HG02884 (cell line): ENCODE measurements at regions not wholly inside any gene's neighbourhood (a gene's known extent, or its start where the extent isn't known, plus 50 kb on each side); places are given as distances from the start of the nearest gene placed in this dataset.
"Not testable (repeated sequence)": the region's sequence is repeated elsewhere in the genome, so short reads cannot be mapped to it uniquely, and the experiment has no call there.

Experiments
- ATAC-seq: cut with Tn5 transposase; IDR thresholded peaks from one replicate; pipeline ENCODE4 v1.9.1; 2021; ENCODE audit warnings: mild to moderate bottlenecking, moderate library complexity; ENCODE audit not compliant: unreplicated experiment

DNA sequence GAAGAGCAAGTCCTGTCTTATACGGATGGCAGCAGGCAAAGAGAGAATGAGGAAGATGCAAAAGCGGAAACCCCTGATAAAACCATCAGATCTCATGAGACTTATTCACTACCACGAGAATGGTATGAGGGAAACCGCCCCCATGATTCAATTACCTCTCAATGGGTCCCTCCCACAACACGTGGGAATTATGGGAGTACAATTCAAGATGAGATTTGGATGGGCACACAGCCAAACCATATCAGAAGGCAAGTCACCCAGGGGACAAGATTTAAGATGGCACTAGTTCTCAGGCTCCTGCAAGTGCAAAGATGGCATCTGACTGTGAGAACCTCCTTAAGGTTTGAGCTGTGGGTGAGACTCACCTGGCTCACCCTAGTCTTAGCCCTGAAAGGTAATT is 984.3 kb downstream of the AACS start:
- ATAC-seq = not testable (repeated sequence)

DNA sequence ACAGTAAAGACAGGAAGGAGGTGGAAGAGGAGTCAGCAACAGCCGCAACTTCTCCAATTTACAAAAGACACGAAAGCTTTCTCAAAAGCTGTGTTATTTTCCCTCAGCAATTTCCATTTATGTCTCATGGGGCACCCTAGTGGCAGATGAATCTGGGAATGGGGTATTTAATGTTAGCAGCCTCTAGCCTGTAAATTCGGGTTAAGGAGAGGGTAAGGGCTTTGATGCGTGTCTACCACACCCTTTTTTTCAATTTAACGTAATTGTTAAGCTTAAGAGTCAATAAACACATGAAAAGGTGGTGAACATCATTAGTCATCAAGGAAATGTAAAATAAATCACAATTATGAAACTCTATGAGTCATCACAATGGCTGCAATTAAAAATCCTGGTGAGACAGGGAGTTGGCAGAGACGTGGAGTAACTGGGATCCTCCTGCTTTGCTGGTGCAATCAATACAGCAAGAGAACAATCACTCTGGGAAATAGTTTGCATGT is 986.4 kb downstream of the AACS start:
- ATAC-seq = no peak

DNA sequence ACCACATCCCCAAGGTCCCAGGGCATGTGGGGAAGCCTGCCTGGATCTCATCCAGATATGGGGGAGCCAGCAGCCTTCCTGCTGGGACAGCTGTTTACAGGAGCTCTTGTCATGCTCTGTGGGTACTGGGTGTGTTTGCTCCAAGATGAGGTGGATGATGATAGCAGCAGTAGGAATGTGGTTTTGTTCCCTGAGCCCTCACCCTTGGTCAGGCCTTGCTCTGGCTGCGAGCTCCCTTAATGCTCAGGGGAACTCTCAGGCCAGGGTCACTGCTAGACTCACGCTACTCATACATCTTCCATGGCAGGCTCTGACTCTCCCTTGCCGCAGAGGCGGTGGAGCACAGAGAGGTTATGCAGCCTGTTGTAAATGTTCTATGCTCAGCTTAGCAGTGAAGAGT is 990.3 kb downstream of the AACS start:
- ATAC-seq = no peak

DNA sequence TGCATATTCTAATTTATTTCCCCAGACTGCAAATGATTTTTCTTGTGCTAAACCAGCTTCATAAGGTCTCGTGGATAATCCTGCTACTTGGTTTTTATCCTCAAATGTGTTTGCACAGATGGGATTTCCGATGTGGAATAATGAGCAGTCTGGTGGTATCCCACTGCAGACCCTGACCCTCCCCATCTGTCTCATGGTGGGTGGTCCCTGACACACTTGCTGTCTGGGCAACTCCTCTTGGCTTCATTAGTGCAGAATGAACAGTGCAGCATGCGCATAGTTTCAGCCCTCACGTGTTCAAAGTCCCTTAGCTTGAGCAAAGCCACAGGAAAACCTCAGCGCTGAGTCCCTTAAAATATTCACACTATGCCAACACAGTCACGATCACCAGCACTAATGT is 996.5 kb downstream of the AACS start:
- no peak for ATAC-seq

DNA sequence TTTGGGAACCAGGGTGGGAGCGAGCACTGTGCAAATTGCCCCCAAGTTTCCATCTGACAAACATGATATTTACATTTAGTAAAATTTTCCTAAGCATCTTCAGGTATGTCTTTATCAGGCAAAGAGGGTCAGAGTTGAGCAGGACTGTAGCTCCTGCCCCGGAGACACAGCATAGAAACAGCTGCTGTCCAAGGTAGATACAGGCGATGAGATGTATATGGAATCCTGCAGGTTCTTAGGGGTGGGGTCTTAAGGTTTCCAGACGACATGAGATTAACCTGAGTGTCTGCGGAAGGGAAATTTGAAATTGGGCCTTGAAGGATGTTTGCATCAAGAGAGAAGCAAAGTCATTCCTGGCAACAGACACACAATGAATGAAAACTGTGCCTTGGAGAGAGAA is 998.8 kb downstream of the AACS start:
- ATAC-seq = no peak

DNA sequence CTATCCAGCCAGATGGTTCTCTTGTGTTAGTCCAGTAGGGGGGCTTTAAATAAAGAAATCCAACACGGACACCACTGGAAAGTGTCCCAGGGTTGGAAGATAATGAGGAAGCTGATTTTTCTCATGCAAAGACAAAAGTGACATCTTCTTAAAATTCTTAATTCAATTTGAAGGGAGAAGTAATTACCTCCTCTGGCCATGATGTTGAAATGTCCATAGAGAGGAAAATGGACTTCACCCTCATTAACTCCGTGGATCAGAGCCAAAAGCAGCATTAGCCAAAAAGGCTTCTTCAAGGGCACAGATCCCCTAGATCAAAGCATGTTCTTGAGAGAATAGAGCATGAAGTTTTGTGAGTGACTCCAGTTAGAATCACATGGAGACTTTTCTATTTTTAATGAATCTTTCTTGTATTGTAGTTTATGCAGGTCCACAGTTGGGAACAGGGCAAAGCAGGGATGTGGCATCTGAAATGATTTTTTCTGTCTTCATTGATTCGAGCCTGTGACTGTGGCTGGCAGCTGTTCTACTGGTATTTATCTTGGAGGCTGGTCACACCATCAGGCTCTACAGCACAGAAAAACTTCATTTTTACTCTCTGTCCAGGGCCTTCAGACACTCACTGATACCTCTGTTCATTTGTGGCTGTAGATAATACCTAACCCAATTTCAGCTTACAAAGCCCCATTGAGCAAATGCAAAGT is 1002.5 kb downstream of the AACS start:
- no peak for ATAC-seq

DNA sequence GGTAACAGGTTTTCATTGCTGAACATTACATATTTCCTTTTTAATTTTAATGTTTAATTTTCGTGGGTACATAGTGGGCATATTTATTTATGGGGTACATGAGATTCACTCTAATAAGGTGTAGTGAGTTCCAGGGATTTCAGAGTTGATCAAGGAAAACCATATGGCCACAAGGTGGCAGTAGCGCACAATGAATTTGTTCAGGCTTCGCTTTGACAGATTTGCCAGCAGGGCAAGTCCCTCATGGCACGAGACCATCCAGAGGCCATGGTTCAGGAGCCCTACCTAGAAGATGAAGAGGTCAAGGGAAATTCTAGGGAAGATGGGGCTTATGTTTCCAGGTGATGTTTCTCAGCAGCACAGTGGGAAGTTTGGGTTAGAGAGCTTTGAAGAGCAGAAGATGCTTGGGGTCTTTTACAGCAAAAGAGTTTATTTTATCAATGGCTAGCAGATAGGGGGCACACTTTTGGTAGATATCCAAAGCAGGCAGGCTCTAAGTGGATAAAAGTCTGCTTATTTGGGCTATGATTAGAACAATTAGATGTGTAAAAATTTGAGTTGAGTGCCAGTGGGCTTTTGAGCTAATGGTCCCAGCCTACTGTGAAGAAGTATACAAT is 1004.4 kb downstream of the AACS start:
- ATAC-seq = no peak

DNA sequence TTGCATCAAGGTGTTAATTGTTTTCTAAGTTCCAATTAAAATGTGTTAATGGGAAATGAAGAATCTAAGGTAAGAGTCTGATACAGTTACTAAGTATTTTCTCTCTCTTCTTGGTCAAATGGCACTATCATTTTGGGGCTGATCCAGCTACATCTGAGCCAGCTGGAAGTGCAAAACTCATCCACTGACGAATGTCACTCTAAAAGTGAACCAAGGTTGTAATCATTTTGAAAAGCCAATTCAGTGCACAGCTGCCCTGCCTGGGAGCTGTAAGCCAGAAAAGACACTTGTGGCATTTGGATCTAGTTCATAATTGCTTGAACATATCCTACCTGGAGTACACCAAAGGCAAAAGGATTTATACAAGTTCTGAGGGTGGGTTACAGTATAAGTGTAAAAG is 1011.3 kb downstream of the AACS start:
- no peak for ATAC-seq

DNA sequence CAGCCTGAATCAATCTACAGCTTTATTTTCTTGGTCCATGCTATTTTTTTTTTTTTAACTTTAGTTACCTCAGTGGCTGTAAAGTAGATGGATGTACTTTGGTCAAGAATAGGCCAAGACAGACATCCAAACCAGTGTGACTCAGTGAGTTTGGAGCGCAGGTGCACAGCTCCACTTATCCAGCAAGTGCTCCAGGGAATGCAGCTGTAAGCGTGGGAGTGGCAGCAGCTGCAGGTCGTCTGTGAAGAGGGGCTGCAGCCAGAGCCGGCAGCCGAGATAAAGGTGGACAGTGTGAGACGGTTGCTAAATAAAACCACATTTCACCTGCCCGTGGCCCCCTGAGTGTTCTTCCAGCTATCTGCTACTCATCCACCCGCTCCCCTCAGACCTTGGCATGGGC is 1018.7 kb downstream of the AACS start:
- ATAC-seq = no peak

DNA sequence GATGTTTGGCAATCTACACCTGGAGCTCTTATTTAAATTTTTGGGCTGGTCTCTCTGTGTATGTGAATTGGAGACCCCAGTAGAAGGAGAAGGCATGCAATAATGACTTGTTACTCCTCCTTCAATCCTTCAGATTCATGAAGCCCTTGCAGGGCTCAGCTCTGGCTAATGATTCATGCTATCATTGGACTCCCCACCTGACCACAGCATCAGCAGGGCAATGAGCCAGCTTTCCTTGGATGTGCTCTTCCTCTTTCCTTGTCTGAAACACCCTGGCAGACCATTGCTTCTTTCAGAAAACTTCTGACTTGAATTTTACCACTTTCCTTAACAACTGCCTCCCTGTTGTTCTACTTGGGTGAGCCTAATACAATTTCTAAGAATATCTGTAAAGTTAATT is 1019.2 kb downstream of the AACS start:
- no peak for ATAC-seq

DNA sequence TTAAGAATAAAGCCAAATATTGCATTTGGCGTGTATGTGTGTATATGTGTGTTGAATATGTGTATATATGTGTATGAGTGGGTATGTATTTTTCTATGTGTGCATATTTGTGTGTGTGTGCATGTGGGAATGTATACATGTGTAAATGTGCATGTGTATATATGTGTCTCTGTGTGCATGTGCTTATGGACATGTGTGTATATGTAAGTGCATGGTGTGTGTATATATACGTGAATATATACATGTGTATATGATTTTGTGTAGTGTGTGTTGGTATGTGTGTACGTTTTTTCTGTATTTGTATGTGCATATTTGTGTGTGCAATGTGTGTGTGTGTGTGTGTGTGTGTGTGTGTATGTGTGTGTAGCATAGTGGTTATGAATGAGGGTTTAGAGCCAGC is 1021.0 kb downstream of the AACS start:
- no peak for ATAC-seq

DNA sequence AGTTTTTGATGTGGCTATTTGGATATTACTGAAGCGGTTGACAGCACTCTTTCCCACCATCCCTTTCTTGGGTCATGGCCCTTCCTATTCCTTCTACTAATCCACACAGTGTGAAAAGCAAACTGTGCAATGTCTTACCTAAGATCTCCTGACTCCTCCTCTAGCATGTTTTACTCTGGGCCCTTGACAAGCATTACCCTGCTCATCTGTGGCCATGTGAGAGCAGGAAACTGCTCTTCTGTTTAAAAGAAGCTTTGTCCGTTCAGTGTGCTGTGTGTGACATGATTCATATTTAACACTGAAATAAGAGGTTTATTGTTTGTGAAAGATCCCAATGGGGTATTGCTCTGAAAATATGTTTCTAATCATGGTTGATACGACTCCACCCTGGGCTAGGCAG is 1022.5 kb downstream of the AACS start:
- ATAC-seq = no peak

DNA sequence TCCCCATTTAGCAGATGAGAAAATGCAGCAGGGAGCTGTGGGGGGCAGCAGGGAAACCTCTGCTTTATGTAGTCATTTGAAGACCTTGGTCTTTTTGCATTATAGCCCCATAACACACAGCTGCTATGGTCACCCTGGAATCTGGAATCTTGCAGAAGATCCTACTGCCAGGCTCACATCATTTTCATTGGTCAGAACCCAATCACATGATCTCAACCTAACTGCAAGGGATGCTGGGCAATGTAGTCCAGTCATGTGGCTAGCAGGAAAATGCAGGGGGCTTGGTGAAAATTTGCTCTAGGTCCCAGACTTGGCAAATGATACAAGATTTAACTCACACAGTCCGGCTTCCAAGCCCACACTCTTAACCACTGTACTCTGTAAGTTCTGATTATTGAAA is 1028.7 kb downstream of the AACS start:
- ATAC-seq = no peak

DNA sequence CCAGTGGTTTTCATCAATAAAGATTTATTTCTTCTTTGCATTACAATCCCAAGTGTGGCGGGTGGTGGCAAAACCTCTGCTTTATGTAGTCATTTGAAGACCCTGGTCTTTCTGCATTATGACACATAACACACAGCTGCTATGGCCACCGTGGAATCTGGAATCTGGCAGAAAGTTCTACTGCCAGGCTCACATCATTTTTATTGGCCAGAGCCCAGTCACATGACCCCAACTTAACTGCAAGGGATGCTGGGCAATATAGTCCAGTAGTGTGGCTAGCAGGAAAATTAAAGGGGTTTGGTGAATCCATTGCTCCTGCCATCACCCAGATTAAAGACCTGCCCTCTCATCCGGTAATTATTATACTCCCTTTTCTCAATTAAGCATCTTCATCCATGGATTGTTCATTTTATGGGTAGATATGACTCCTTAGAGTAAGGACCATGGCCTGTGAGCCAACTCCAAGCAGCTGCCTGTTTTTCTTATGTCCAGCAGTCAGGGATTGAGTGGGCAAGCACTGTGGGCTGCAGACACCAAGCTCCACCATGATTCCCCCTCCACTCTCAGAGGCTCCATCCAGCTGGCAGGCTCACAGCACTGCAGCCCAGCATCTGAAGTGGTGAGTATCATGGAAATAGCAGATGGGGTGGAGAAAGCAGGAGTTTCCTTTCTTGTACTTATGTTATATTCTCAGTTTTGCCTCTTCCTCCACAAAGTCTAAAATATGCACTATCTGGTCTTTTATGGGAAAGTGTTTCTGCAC is 1030.7 kb downstream of the AACS start:
- no peak for ATAC-seq

DNA sequence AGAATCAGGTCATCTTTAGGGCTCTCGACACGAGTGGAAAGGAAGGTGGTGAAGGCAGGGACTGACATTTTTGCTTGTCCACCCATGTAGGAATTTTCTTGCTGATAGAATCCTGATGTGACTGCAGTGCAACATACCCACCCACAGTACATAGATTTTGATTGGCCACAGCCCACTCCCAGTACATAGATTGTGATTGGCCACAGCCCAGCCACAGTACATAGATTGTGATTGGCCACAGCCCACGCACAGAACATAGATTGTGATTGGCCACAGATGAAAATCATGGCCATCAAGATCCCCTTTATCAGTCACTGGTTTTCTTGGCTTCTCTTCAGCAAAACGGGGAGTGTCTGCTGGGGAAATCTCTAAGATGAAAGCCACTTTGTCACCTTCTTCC is 1041.5 kb downstream of the AACS start:
- ATAC-seq = no peak

DNA sequence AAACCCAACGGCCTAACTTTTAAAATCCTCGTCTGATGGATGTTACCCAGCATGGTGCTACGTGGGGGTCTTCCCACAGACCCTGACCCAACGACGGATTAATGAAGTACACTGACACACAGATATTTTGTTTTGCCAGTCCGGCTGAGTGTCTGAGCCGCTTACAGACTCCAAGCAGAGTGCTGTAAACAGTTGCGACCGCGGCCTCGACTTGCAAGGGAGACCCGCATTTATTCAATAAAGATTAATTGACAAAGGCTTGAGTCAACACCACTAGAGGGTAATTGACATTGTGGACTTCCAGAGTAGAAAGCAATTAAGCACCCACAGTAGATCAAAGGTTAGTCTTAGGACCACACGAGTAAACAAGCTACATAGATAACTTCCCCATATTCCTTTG is 1042.4 kb downstream of the AACS start:
- no peak for ATAC-seq

DNA sequence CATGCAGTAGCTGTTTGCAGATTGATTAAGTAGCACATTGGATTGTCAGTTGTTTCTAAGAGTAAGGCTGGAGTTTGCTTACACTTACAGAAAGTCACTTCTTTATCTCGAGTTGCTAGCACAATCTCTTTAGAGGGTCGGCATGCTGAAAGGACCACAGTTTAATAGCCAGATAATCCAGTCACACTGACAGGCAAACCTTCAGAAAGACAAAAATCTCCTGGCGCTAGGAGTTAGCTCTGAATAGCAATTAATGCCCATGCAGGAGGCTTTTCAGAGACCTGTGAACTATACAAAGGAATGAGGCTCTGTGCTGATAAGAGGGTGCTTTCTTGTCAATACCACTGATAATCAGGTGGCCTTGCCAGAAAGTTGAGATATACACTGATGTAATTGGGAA is 1043.0 kb downstream of the AACS start:
- ATAC-seq = no peak

DNA sequence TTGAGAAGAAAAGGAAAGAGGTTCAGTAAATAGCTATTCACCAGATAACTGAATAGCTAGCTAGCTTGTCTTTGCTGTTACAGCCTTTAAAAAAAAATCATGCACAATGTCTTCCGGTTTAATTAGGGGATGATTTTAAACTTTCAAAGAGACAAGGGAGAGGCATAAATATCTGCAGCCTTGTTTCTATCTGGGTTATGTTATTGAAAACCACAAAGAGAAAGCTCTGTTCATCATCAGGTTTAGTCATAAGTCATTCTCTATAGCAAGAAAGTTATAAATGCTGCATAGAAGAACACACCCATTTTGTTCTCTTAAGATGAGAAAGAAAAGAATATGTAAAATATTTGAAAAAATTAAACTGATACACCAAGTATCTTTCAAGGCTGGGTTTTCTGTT is 1046.9 kb downstream of the AACS start:
- no peak for ATAC-seq

DNA sequence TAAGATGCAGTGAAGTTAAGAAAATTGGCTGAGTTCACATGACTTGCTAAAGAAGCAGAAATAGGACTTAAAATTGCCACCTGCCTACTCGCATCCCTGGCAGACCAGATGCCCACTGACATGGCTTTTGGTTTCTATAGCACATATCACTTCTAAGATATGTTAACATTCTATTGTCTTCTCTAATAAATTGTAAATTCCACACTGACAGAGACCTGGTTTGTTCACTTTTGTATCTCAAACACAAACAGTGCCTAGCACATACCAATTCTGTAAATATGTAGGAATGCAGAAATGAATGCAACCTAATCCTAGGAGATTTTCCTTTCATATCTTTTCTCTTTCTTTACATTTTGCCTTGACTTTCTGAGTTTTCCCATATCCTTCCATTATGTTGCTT is 1047.6 kb downstream of the AACS start:
- ATAC-seq = no peak

DNA sequence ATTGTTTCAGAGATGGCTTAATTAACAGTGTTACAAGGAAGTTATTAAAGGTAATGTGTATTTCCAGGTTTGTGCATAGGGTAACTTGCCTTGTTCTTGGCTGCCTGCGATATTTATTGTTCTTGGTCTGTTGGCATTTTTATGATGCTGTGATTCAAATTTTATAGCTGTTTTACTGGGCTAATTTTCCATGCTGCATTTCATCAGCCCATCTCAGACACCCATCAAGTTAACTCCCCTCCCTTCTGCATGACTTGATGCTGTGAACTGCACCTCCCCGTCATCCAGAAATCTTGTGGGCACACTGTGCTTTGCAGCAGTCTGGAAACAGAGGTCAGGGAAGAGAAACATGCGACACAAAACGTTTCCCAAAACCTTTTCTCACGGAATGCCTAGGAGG is 1049.2 kb downstream of the AACS start:
- no peak for ATAC-seq

DNA sequence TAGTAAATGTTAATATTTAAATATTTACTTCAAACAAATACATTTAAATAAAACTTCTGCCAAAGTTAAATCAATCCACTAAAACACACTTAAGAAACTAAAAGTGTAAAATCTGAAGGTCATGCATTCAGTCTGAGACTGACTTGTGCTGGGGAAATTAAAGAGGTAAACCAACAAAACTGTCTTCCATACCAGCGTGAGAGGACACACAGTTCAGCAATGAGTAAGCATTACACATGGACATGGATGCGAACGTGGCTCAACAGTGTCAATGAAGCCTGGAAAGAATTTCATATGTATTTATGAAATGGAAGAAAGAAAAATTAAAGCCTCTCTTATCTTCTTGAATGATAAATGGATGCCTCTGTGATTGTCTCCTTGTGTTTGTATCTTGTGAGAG is 1052.3 kb downstream of the AACS start:
- ATAC-seq = no peak

DNA sequence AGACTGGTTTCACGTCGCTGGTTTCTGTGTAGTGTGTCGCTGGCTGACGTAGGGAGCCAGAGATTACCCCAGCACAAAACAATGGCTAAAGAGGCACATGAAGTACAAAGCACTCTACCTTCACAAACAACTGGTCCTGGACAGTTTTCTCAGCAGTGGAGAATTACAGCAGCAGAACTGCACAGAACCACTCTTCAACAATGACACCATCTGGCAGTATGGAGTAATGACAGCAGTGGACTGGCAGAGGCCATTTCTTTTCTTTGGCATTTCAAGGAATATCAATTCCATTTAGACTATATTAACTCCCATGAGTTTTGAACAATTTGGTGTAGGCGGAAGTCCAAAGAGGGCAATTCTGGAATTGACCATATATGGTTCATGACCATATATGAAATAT is 1074.1 kb downstream of the AACS start:
- ATAC-seq = no peak
